Fibroblast of pulmonary artery (primary cell): ENCODE measurements at regions not wholly inside any gene's neighbourhood (a gene's known extent, or its start where the extent isn't known, plus 50 kb on each side); places are given as distances from the start of the nearest gene placed in this dataset.

Experiments
- DNase-seq: peaks from one replicate; pipeline ENCODE4 v3.0.0-alpha.2; 2010; ENCODE audit warnings: low read depth
- H3K4me3 ChIP-seq: replicated peaks from 2 replicates; pipeline ENCODE4 v1.5.1; 2011; ENCODE audit warnings: low read depth, mild to moderate bottlenecking, control low read depth, low read length, moderate library complexity
- TF ChIP-seq, protein P1 (sequence below): IDR thresholded peaks from 2 replicates; pipeline ENCODE4 v1.5.1; 2011; ENCODE audit warnings: mild to moderate bottlenecking, control low read depth, low read length, inconsistent platforms; ENCODE audit errors: missing control alignments

DNA sequence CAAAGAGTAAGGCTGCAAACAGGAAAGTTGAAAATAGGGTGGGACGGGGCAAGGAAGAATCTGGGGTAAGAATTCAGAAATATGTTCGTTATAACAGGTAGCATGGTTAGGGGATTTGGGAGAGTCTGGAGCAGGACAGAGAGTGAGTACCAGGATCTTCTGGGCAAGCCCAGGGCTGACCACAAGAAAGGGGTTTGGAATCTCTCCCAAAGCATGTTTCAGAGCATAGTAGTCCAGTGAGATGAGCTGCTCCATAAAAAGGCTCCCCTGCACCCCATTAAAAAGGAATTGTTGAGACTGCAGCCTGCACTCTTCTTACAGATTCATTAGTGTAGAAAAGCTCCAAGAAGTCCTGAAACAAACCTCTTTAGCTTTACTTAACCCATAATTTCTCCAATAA is 291.1 kb downstream of the MTX2 start:
- H3K4me3 ChIP-seq = no peak overlapping the region
- DNase-seq = no peak
- TF ChIP-seq, protein P1, sequence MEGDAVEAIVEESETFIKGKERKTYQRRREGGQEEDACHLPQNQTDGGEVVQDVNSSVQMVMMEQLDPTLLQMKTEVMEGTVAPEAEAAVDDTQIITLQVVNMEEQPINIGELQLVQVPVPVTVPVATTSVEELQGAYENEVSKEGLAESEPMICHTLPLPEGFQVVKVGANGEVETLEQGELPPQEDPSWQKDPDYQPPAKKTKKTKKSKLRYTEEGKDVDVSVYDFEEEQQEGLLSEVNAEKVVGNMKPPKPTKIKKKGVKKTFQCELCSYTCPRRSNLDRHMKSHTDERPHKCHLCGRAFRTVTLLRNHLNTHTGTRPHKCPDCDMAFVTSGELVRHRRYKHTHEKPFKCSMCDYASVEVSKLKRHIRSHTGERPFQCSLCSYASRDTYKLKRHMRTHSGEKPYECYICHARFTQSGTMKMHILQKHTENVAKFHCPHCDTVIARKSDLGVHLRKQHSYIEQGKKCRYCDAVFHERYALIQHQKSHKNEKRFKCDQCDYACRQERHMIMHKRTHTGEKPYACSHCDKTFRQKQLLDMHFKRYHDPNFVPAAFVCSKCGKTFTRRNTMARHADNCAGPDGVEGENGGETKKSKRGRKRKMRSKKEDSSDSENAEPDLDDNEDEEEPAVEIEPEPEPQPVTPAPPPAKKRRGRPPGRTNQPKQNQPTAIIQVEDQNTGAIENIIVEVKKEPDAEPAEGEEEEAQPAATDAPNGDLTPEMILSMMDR = no peak

DNA sequence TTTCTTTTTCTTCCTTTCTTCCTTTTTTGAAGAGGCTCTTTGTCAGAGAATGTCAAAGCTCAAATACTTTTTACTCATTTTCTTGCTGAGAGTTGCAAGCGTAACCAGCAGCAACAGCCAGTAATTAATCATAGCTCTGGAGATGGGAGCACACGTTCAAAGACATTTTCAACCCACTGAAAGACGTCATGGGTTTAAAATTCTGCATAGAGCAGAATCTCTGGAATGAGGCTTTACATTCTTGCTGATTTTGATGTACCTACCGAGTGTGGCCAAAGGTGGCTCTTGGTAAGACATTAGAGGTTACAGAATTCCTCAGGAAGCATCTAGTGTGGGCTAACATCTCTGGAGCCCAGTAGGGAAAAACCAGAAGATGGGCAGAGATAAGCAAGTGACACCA is 292.5 kb downstream of the MTX2 start:
- TF ChIP-seq, protein P1 = no peak
- peak; percentile 42 for DNase-seq
- H3K4me3 ChIP-seq = no peak overlapping the region

DNA sequence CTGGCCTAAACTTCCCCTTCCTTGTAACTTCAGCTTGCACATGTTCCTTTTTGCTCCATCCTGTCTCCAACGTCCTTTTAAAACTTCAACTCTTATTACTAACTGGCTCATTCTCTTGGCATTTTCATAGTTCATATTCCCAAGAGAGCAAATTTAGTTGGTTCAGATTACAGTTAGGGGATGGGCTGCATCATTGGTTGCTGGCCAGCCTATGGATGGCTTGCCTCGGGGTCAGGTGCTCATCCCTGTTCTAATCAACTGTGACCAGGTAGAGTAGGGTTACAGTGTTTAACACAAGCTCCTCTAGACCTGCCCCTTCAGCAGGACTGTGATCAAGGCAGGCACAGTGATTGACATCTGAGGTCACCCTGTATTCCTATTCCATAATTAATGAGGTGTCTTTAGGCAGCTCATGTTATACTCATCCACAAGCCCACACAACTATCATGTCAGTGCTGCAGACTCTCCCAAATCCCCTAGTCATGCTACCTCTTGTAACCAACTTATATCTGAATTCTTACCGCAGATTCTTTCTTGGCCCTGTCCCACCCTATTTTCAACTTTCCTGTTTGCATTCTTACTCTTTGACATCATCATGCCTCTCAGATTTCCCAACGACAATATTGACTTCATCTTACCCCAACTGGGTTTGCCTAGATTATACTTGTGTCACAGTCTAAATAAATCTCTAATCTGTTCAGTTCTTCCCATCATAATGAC is 293.3 kb downstream of the MTX2 start:
- TF ChIP-seq, protein P1 = no peak
- no peak overlapping the region for H3K4me3 ChIP-seq
- peak; percentile 78 for DNase-seq

DNA sequence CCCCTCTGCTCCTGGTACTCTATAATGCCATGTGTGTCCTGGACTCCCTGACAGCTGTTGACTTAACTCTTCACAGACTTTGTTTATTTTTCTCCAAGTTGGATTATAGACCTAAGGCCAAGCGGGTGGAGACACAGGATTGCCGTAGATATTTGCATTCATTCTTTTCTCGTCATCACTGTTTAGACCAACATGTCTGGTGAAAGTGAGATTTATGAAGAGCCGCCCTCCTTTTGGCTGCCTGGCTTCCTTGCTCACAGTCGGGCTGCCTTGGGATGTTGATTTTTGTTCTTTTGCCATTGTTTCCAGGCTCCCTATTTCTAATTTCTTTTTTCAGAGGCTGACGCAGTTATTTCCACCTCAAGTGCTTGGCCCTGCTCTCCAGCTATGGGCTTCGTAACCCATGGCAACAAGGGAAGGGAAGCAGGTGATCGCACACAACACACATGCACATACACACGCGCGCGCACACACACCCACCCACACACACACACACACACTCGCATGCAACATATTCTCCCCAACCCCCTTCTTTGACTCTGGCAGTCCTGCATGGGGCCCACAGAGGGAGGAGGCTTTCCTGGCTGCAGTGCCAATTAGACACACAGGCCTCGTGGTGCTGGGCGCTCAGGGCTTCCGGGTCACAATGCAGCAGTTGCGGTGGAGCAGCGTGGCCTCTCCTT is 296.5 kb downstream of the MTX2 start:
- TF ChIP-seq, protein P1 = no peak
- no peak for DNase-seq
- no peak overlapping the region for H3K4me3 ChIP-seq

DNA sequence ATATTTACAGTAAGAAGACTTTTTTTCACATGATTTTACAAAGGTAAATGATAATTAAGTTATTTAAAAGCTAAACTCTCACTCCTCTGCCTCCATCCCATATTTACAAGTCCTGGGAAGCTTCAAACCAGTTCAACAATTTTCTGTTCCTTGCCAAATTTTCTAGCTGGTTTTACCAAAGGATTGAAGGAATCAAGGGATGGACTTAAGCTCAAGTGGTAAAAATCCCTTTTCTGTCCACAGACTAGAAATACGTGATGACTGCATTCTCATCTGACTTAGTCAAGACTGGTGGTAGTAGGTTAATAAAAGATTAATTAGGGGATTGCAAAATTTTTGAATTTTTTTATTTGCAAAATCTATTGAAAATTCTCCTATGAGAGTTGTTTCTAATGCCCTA is 297.3 kb downstream of the MTX2 start:
- no peak overlapping the region for H3K4me3 ChIP-seq
- TF ChIP-seq, protein P1 = no peak
- DNase-seq = no peak

DNA sequence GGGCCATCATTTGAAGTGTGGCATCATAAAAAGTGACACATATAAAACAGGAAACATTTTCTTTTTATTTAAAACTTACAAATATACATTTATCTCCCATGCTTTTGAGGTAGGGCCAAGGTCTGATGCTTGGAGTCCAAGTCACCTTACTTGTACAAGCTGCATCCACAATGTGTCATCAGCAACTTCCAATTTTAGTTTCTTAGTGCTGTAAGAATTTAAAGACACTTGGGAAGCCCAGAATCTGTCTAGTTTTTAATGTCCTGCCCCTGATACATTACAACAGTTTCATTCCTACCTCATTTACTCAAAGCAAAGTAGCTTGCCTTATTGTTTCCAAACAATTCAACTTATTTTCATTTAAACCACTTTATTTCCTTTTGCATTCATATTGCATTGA is 297.7 kb downstream of the MTX2 start:
- TF ChIP-seq, protein P1 = no peak
- DNase-seq = no peak
- no peak overlapping the region for H3K4me3 ChIP-seq
